NOMO-1 treated with DMSO at 0.1 percent for 48 hours (cell line): ENCODE measurements at regions not wholly inside any gene's neighbourhood (a gene's known extent, or its start where the extent isn't known, plus 50 kb on each side); places are given as distances from the start of the nearest gene placed in this dataset.
"Not testable (repeated sequence)": the region's sequence is repeated elsewhere in the genome, so short reads cannot be mapped to it uniquely, and the experiment has no call there.

Experiments used
- DNase-seq: peaks from one replicate; lab custom pipeline; 2025; ENCODE audit not compliant: unreplicated experiment; lab: John Stamatoyannopoulos, UW

DNA sequence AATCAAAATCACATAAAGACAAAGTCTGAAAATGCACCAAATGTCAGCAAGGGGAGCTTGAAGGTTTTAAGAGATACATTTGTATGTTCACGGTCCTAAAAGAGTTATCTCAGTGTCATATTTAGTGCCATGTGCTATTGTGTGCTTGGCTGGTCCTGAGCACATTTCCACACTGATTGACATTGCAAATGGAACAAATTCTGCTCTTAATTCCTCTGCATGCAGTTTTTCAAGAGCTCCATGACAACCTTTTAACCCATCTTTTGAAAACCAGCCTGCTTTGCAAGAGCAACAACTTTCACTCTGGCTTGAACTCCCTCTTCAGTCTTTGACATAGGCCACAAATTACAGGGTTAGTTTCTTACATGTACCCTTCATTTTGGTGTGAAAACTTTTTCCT, 175.4 kb upstream of the ACTBL2 start:
- DNase-seq = no peak

DNA sequence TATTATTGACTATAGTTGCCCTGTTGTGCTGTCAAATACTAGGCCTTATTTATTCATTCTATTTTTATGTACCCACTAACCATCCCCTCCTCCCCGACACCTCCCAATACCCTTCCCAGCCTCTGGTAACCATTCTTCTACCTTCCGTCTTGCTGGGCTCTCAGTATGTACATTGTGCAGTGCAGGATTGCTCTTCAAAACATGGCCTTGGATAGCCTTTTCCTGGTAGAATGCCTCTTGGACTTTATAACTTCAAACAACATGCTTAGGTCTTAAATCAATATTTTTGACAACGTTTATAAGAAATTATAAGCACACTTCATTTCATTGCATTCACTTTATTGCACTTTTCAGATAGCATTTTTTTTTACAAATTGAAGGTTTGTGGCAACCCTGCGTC, 172.6 kb upstream of the ACTBL2 start:
- DNase-seq = no peak

DNA sequence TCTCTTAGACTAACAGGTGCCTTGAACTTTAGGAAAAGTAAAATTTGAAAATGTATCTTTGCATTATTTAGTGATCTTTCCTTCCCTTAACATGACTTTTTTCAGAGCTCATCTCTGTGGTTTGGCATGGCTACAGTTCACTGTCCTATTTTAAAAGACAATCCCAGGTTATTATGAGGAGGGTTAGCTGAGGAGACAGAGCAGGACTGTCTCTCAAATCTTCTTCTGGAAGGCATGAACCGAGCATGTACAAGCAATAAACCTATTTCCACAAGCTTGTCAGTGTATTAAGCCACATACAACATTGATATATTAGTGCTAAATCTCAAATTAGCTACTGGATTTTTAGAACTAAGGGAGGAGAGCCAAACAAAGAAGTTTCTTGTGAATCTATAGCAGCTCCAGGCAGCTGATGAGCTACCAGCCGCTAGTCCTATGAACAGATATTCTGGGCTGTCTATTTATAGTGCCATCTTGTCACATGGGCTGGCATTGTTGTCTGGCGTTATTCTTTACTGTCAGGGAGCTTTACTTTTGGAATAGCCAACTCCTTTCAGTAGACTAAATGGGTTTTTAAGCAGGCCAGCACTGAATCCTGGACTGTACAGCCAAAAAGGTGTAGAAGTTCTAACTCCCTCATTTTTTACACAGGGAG, 171.2 kb upstream of the ACTBL2 start:
- no peak for DNase-seq

DNA sequence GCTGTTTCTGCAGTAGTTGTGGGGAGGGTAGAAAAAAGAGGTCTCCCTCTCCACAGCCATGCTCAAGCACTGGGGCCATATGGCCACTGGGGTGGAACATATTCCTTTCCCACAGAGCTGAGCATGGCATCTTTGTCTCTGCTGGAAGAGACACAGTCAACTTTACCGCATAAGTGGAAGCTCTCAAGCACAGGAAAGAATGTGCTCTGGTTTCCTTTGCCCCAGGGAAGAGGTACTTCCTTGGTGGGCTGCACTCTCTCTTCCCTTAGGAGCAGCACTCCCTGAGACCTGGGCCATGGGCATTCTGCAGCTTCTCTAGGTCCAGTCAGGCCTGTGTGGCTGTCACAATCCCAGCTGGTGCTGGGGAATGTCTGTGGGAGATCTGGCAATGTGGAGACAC, 168.5 kb upstream of the ACTBL2 start:
- DNase-seq = no peak

DNA sequence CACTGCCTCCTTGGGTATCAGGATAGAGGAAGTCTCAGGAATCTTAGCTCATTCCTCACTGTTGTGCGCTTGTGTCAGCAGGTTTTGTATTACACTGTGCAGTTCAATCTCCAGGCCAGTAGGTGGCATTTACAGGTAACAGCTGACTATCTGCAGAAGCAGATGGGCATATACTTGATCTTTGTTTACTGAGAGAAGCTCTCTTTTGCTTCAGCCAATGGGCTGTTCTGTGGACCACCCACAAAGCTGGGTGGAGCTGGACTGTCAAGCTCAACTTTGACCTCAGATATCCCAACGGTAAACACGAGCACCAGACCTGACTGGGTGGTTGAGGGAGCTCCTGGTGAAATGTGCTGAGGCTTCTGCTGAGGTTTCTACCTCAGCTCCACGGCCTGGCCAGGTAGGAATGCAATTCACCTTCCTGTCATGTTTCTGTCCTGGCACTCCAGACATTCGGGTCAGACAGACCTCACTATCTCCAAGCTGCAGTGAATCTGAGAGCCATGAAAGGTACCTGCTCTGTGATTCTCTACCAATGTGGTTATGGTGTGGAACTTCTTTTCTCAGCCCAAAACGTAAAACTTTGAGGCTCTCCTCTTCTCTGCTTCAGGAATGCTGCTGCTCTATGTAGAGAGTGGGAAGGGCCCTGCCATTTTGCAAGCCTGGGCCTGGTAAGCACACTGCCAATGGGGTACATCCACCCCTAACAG, 167.9 kb upstream of the ACTBL2 start:
- peak; percentile 13 for DNase-seq

DNA sequence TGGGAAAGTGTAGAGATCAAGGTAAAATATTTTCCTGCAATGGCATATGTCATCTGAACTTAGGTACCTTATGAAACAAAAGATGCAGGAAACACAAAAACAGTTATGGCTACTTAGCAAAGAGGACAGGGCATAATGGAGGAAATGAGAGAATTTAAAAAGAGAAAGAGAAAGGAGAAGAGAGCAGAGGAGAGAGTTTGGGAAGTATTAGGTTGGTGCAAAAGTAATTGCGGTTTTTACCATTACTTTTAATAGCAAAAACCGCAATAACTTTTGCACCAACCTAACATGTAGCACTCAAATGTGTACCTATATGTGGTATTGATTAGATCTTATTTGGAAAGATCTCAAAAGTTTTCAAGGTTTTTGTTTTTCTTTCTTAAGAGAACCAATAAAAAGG, 160.1 kb upstream of the ACTBL2 start:
- no peak for DNase-seq

DNA sequence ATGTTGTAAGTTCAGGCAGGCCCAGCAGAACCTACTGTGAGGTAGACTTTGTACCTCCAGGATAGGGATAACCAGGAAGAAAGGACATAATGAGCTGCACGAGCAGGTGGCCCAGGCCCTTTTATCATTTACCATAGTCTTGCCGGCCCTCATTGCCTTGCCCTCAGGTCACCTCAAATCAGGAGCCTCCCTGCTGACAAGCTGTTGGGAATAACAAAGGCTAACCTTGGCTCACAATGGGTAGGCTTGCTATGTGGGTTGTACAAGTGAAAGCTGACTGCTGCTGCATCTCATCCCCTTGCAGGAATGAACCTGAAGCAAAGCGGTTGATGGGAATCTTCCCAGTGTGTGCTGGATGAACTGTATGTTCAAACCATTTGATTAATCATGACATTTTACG, 159.5 kb upstream of the ACTBL2 start:
- no peak for DNase-seq

DNA sequence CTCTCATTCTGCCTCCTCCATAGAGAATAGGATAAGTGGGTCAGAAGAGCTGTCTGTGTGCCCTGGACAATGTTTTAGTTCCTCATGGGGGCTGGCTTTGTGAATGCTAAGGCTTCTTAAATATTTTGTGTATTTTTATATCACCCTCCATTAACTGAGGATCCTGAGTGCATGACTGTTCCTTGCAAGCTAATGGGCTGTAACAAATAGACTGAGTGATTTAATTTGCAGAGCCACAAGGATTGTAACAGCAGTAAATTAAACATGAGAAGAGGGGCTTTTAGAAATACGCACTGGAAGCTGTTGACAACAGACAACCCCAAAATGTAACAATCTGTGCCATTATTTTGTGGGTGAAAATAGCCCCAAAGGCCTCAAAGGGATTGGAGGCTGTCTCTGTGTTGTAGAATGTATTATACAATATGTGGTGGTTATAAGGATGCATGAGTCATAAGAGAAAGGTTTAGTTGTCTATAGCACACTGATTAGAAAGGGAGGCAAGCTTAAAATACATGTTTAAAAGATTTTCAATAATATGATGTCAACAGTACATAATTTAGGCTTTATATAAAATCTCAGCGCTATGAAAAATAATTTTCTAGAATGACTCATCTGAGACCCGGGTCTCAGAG, 152.7 kb upstream of the ACTBL2 start:
- DNase-seq = no peak

DNA sequence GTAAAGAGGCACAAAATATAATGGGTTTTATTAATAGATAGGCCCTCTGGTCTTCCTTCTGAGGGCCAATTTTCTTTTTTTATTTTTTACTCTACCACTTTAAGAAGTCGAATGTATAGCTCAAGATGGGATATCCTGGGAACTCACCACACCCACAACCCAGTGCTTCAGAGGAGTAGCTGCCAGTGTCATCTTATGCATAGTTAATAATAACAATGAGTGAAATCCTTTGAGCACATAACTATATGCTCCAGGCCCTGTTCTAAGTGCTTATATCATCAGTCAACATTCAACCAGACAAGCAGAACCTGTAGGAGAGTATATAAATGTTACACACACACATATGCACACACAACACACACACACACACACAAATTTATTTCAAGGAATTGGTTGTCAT, 150.3 kb upstream of the ACTBL2 start:
- DNase-seq = no peak

DNA sequence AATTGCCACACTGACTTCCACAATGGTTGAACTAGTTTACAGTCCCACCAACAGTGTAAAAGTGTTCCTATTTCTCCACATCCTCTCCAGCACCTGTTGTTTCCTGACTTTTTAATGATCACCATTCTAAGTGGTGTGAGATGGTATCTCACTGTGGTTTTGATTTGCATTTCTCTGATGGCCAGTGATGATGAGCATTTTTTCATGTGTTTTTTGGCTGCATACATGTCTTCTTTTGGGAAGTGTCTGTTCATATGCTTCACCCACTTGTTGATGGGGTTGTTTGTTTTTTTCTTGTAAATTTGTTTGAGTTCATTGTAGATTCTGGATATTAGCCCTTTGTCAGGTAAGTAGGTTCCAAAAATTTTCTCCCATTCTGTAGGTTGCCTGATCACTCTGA, 148.5 kb upstream of the ACTBL2 start:
- DNase-seq = not testable (repeated sequence)

DNA sequence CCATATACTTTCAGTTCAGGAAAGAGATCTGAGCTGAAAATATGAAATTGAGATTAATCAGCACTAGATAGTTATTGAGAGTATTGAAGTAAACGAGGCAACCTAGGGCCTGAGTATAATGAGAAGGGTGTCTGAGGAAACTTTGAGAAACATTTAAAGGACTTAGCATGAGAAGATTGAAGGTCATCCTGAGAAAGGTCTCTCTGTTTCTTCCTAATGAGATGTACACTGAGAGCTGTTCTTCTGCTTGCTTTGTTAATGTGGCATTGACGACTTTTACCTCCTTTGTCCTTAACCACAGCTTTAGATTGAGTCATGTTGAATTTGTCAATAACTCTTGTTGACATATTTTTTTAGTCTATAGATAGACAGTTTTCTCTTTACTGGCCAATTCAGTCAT, 145.1 kb upstream of the ACTBL2 start:
- DNase-seq = no peak

DNA sequence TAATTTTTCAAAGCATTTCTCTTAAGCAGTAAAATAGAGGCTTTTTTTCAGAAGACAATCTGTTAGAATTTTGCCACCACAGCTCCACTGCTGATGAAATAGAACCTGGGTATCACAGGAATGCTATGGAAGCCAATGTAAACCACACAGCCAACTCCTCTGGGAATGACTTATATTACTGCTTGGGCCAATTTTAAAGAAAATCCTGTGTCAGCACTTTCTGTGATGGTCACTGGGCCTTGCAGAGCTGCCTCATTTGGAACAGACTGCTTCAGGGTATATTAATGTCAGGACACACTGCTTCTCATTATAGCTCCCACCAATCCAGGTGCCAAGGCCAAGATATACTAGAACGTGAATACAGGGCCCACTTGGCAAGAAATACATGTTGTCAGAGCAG, 144.1 kb upstream of the ACTBL2 start:
- DNase-seq = no peak

DNA sequence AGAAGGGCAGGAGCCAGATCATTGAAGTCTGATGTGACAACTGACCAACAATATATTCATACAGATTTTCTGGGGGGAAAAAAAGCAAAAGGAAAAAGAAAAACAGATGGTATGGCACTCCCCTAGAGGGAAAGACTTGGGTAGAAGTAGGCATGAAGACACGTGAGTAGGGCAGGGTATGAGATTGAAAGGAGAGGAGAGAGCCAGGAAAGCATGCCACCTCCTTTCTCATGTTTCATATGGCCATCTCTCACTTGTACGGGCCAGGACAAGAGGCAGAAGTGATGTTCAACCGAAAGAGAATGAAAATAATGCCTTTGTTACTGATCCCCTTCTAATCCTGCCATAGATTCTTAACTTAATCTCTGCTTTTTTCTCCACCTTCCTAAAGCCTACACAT, 139.0 kb upstream of the ACTBL2 start:
- no peak for DNase-seq

DNA sequence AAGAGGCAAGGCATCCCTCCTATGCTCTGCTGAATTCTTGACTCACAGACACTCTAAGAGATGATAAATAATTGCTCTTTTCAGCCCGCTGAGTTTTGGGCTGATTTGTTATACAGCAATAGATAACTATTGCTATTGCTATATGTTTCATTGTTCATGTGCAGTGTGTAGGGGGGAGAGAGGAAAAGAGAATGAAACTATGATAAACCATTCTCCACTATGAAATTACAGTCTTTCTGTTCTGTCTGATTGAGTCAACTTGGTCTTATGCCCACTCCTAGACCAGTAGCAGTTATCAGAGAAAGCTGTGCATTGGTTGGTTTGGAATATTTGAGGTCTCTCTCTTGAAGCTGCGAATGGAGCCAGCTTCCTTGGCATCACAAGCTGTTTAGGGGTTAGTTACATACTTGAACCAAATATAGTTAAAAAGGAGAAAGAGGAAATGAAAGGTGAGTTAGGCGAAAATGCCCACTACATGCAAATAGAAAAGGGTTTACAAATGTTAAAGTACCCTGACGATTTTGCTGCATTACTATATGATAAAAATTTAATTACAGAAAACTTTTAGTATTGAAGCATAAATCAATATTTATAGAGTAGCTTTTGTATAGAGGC, 136.3 kb upstream of the ACTBL2 start:
- no peak for DNase-seq

DNA sequence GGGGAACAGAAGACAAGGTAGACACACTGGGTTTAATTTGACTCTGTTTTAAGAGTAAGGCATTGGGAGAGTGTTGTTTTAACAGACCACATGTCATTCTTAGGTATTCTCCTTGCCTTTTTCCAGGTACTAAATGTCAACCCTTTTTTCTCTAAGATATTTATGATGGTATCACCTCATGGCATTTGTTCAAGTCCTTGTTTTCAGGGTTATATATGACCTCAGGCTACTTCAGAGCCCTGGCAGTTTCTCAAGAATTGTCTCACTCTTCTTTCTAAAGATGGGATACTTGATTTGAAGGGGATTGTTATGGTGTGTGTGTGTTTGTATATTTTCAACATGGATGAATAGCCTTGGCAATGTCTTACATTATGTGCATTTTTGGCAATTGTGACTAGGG, 131.1 kb upstream of the ACTBL2 start:
- DNase-seq = no peak

DNA sequence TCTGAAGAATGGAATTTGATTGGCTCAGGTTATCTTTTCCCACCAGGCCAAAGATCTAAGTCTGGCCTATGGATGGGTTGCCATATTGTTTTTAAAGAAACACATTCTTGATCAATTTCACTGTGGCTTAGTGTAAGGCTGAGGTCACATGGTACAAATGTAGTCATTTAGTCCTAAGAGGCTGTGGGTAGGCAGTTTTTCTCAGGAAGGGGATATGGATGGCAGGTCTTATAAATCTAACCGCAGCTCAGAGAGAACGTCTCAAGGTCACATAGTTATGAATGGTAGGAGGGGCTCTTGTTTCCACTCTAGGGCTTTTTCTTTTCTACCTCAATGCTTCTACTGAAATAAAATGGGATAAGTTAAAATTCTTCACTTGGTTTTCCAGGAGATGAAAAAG, 128.6 kb upstream of the ACTBL2 start:
- no peak for DNase-seq

DNA sequence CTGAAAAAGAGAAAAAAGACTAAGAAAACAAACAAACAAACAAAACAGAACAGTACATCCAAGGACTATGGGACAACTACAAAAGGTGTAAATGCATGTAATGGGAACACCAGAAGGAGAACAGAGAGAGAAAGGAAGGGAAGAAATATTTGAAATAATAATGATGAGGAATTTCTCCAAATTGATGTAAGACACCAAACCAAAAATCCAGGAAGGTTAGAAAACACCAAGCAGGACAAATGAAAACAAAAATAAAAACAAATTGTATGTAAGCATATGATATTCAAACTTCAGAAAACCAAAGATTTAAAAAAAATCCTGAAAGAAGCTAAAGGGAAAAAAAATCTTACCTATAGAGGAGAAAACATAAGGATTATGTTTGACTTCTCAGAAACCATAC, 125.9 kb upstream of the ACTBL2 start:
- DNase-seq = no peak

DNA sequence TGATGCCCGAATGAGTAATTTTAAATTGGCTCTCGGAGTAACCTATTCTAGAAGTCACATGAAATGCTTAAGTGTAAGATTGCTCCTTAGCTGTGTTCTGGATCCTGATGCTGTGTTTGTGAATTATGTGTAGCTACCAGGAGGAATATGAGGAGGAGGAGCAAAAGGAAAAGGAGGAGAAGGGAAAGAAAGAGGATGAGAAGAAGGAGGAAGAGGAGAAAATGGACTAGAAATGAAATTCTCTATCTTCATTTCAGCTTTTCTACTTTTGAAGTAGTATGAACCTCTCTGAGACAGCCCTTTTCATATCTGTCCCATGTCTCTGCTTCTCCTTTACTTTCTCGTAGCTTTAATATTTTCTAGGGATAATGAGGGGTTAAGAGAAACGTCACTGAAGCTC, 119.4 kb upstream of the ACTBL2 start:
- DNase-seq = peak; percentile 11

DNA sequence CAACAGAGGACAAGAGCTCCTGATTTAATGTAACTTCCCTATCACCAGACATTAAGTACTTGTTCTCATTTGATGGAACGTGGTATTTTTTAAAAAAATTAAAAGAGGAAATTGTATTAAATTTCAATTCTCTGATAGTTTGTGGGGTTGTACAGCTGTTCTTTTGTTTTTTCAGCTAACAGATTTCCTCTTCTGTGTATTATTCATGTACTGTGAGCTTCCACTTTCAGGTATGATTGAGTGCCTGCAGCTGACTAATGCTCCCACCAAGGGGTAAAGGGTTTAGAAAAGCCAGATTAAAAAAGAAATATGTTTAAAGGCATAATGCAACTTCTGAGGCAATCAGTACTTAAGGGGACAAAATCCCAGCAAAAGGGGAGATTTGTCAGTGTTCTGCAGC, 117.7 kb upstream of the ACTBL2 start:
- DNase-seq = no peak

DNA sequence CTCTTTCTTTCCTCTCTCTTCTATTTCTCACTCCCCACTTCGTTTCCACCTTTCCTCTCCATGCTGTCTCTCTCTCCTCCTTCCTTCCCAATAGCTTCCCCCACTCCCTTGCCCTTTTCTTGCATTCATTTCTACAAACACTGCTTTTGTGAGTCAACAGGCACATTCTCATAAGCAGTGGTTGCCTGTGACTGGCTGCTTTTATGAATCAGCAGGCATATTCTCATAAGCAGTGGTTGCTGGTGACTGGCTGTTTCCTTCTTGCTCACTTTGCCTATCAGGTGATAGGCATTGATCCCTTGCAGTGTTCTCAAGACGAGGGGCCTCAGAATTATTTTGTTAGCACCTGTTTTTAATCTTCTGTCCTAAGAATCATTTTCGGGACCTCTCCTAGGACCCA, 116.1 kb upstream of the ACTBL2 start:
- no peak for DNase-seq

DNA sequence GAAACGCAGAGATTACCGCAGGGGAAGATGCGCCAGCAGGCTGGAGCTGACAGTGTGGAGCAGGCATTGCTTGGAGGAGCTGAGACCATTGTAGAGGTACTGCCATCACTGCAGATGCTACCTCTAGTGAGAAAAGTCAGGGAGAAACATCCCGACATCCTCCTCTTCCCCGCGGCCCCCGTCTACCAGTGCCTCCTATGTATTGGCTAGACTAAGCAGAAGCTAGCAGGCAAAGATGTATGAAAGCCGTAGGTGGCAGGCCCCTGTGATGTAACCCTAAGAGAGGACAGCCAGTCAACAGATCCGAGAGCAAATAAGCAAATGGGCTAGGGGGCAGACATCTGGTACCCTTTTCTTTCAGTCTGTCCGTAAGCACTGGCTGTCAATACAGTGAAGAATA, 115.5 kb upstream of the ACTBL2 start:
- DNase-seq = no peak

DNA sequence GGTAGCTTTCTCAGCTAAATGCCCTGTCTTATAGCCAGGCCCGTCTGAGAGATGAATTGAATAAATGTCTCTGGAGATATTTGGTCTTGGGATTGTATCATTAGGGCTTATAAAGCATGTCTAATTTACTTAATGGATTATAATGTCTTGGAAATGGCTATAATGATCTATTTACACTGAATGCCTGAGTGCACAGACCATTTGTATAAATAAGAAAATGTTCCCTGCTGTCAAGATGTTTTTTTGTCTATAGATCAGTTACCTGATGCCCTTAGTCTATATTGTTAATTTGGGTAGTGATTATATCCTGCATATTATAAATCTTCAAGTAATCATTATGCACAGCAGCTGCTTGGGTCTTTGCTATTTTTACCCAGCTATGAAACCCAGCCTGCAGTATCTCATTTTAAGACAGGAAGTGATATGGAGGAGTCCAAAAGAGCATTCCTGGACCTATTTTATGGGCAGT, 112.9 kb upstream of the ACTBL2 start:
- DNase-seq = no peak
